Keratinocyte (primary cell): ENCODE measurements at regions not wholly inside any gene's neighbourhood (a gene's known extent, or its start where the extent isn't known, plus 50 kb on each side); places are given as distances from the start of the nearest gene placed in this dataset.

Experiments used
- DNase-seq: peaks from one replicate; pipeline ENCODE4 v3.0.0-alpha.2; 2011; ENCODE audit warnings: low read depth, missing footprints, low spot score
- FAIRE-seq: peaks from 2 replicates; lab custom pipeline; 2011; peaks lifted over from hg19 to GRCh38; lab: Jason Lieb, UNC
- H2AFZ ChIP-seq: 2 replicates; pipeline ENCODE4 v1.6.0; 2012; ENCODE audit warnings: low read length, control low read depth, inconsistent platforms; ENCODE audit not compliant: control insufficient read depth
- H3K27ac ChIP-seq: 2 replicates; pipeline ENCODE4 v1.5.1; 2011; ENCODE audit warnings: low read length; ENCODE audit not compliant: control insufficient read depth, insufficient read depth
- H3K27me3 ChIP-seq: 3 replicates; pipeline ENCODE4 v1.6.0; 2011; ENCODE audit warnings: low read length; ENCODE audit not compliant: control insufficient read depth, insufficient read depth; ENCODE audit errors: extremely low read depth
- H3K36me3 ChIP-seq, 2 experiments: 2 replicates in 1 of 2; 3 replicates in 1 of 2; pipeline ENCODE4 v1.5.1; 2011; ENCODE audit warnings: low read length in 2 of 2, mild to moderate bottlenecking in 1 of 2; ENCODE audit not compliant: control insufficient read depth in 2 of 2, insufficient read depth in 2 of 2; ENCODE audit errors: extremely low read depth in 1 of 2
- H3K4me1 ChIP-seq: 3 replicates; pipeline ENCODE4 v1.5.1; 2011; ENCODE audit warnings: low read length; ENCODE audit not compliant: control insufficient read depth, insufficient read depth; ENCODE audit errors: extremely low read depth
- H3K4me2 ChIP-seq: 3 replicates; pipeline ENCODE4 v1.6.0; 2011; ENCODE audit warnings: low read depth, low read length; ENCODE audit not compliant: control insufficient read depth, insufficient read depth; ENCODE audit errors: extremely low read depth
- H3K4me3 ChIP-seq, 3 experiments: fragments of 200-600 bp in 1 of 3; sonication (generic) in 1 of 3; 2 replicates in 2 of 3; 3 replicates in 1 of 3; pipeline ENCODE4 v1.5.1; 2011 to 2016; ENCODE audit warnings: low read length in 3 of 3, mild to moderate bottlenecking in 3 of 3, control low read depth in 2 of 3, inconsistent platforms in 1 of 3, low read depth in 1 of 3, mixed read lengths in 1 of 3, mixed run types in 1 of 3, moderate library complexity in 1 of 3; ENCODE audit not compliant: control insufficient read depth in 2 of 3, insufficient read depth in 2 of 3; ENCODE audit errors: extremely low read depth in 1 of 3
- H3K79me2 ChIP-seq: 2 replicates; pipeline ENCODE4 v1.6.0; 2012; ENCODE audit warnings: low read length; ENCODE audit not compliant: control insufficient read depth, insufficient read depth
- H3K9ac ChIP-seq: 3 replicates; pipeline ENCODE4 v1.6.0; 2011; ENCODE audit warnings: low read length; ENCODE audit not compliant: control insufficient read depth, insufficient read depth; ENCODE audit errors: extremely low read depth
- H3K9me1 ChIP-seq: 3 replicates; pipeline ENCODE4 v1.6.0; 2011; ENCODE audit warnings: low read length; ENCODE audit not compliant: control insufficient read depth, insufficient read depth; ENCODE audit errors: extremely low read depth
- H3K9me3 ChIP-seq: 2 replicates; pipeline ENCODE4 v1.5.1; 2012; ENCODE audit warnings: low read depth, low read length; ENCODE audit not compliant: control insufficient read depth
- H4K20me1 ChIP-seq: 3 replicates; pipeline ENCODE4 v1.6.0; 2011; ENCODE audit warnings: low read length; ENCODE audit not compliant: control insufficient read depth, insufficient read depth; ENCODE audit errors: extremely low read depth
- EZH2 ChIP-seq: IDR thresholded peaks from one replicate; pipeline ENCODE4 v1.6.1; 2012; ENCODE audit warnings: inconsistent platforms, mild to moderate bottlenecking, low read length, moderate library complexity
- dilution Hi-C: fragments of 300-500 bp; cut with MboI; formaldehyde crosslinking; loops from one replicate; pipeline ENCODE4 v1.7.0; 2020; ENCODE audit warnings: low sequenced_read_pairs; ENCODE audit not compliant: extremely low pct_ligation_motif_present
- TF ChIP-seq, protein P1 (sequence below), 3 experiments: IDR thresholded peaks in 1 of 3; conservative IDR thresholded peaks in 1 of 3; optimal IDR thresholded peaks in 1 of 3; 2 replicates in 2 of 3; 3 replicates in 1 of 3; pipeline versions ENCODE3 to v1.5.1; 2011; ENCODE audit warnings: low read length in 3 of 3, mild to moderate bottlenecking in 3 of 3, moderate library complexity in 2 of 3, control low read depth in 1 of 3, inconsistent platforms in 1 of 3; ENCODE audit not compliant: insufficient read depth in 2 of 3; ENCODE audit errors: extremely low read depth in 1 of 3

DNA sequence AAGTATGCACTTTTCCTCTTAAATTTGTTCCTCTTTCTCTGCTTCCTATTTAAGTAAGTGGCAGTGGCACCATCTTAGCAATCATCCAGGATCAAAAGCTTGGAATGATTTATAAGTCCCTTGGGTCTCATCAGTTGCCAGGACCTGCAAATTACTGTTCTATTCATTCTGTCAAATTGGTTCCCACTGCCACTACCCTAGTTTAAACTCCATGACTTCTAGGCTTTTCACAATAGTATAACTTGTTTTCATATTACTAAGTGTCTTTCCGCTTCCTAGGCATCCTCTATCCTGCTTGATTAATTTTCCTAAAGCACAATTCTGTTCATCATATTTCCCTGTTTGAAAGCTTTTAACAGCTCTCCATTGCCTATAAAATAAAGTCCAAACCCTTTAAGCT, 363.9 kb upstream of the MEF2C start:
- Histone ChIP-seq H3K27ac (no peak overlapping the region), H3K4me1 (no peaks in the 10 kb centered on the region), H3K79me2 (no peaks in the 10 kb centered on the region), H3K27me3 (no peaks in the 10 kb centered on the region), H2AFZ (no peak overlapping the region), H3K9me3 (no peaks in the 10 kb centered on the region), H4K20me1 (no peaks in the 10 kb centered on the region), H3K9ac (no peak overlapping the region), H3K9me1 (no peaks in the 10 kb centered on the region), H3K36me3 (no peaks in the 10 kb centered on the region), H3K4me3 (no peak overlapping the region), H3K4me2 (no peak overlapping the region)
- dilution Hi-C loops: no loop called here
- DNase-seq (no peak), FAIRE-seq (no peak)
- TF ChIP-seq, protein P1, sequence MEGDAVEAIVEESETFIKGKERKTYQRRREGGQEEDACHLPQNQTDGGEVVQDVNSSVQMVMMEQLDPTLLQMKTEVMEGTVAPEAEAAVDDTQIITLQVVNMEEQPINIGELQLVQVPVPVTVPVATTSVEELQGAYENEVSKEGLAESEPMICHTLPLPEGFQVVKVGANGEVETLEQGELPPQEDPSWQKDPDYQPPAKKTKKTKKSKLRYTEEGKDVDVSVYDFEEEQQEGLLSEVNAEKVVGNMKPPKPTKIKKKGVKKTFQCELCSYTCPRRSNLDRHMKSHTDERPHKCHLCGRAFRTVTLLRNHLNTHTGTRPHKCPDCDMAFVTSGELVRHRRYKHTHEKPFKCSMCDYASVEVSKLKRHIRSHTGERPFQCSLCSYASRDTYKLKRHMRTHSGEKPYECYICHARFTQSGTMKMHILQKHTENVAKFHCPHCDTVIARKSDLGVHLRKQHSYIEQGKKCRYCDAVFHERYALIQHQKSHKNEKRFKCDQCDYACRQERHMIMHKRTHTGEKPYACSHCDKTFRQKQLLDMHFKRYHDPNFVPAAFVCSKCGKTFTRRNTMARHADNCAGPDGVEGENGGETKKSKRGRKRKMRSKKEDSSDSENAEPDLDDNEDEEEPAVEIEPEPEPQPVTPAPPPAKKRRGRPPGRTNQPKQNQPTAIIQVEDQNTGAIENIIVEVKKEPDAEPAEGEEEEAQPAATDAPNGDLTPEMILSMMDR (optimal IDR thresholded peaks at IDR 0.05 in 1 of 3, IDR thresholded peaks at IDR 0.05 in 1 of 3, conservative IDR thresholded peaks at IDR 0.05 in 1 of 3; ENCODE audit: extremely low read depth in 1 of 3, insufficient read depth in 2 of 3, low read length in 3 of 3): no peak
- TF ChIP-seq EZH2: no peak

DNA sequence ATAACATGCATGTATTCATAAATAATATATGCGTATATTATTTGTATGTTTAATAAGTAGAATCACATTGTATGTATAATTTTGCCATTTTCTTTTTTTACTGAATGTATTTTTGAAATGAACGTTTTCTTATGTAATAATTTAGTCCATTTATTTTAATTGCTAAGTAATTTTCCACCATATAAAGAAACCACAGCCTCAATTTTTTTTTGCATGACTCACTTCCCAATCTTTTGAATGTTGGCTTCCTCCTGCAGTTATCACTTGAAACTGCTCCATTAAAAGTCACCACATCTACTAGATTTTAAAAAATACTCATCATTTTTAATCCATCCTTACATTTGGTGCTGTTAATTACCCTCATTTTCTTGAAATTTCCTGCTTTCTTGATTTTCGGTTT, 363.3 kb upstream of the MEF2C start:
- Histone ChIP-seq H3K9ac (no peak overlapping the region), H3K27ac (no peak overlapping the region), H3K27me3 (no peaks in the 10 kb centered on the region), H3K79me2 (no peaks in the 10 kb centered on the region), H3K4me3 (no peak overlapping the region), H3K36me3 (no peaks in the 10 kb centered on the region), H3K4me1 (no peaks in the 10 kb centered on the region), H4K20me1 (no peaks in the 10 kb centered on the region), H2AFZ (no peak overlapping the region), H3K4me2 (no peak overlapping the region), H3K9me1 (no peaks in the 10 kb centered on the region), H3K9me3 (no peaks in the 10 kb centered on the region)
- TF ChIP-seq EZH2: no peak
- TF ChIP-seq, protein P1 (optimal IDR thresholded peaks at IDR 0.05 in 1 of 3, IDR thresholded peaks at IDR 0.05 in 1 of 3, conservative IDR thresholded peaks at IDR 0.05 in 1 of 3; ENCODE audit: extremely low read depth in 1 of 3, insufficient read depth in 2 of 3, low read length in 3 of 3): no peak
- no peak for DNase-seq
- dilution Hi-C loops: no loop called here
- no peak for FAIRE-seq
